Right lobe of liver (tissue), 6 donors: ENCODE measurements at regions not wholly inside any gene's neighbourhood (a gene's known extent, or its start where the extent isn't known, plus 50 kb on each side); places are given as distances from the start of the nearest gene placed in this dataset.

Source experiments
- ATAC-seq, 4 donors: fragments of 200-7000 bp; cut with Tn5 transposase; one replicate each; pipeline ENCODE4 v1.9.1; 2020; ENCODE audit warnings: mild to moderate bottlenecking in 4 of 4, moderate library complexity in 4 of 4
- DNase-seq, 3 donors: peaks; one replicate each; pipeline ENCODE4 v3.0.0-alpha.2; 2020
- H3K27ac ChIP-seq, 3 donors: fragments of 200-600 bp; one replicate each; pipeline ENCODE4 v1.8.0; 2022
- H3K27me3 ChIP-seq, 2 donors: fragments of 200-600 bp; one replicate each; pipeline ENCODE4 v1.8.0; 2022
- H3K36me3 ChIP-seq, 4 donors: fragments of 200-600 bp; sonication (generic) in 1 of 4; one replicate each; pipeline versions ENCODE4 v1.5.1 to v1.8.0; 2017 to 2022; ENCODE audit warnings: control low read depth in 1 of 4
- H3K4me1 ChIP-seq, 4 donors: fragments of 200-600 bp; sonication (generic) in 1 of 4; one replicate each; pipeline versions ENCODE4 v1.5.1 to v1.8.0; 2017 to 2022; ENCODE audit warnings: control low read depth in 1 of 4
- H3K4me3 ChIP-seq, 3 donors: fragments of 200-600 bp; one replicate each; pipeline ENCODE4 v1.8.0; 2022
- H3K9me3 ChIP-seq, 4 donors: fragments of 200-600 bp; sonication (generic) in 1 of 4; one replicate each; pipeline versions ENCODE4 v1.5.1 to v1.8.0; 2017 to 2022; ENCODE audit warnings: control low read depth in 1 of 4
- POLR2A ChIP-seq: fragments of 450-650 bp; IDR thresholded peaks from one replicate; pipeline ENCODE4 v1.6.1; 2017; ENCODE audit warnings: antibody characterized with exemption, mild to moderate bottlenecking
- WGBS: methylation state at CpG from one replicate; pipeline ENCODE4 v1.1.6; 2018; ENCODE audit warnings: low coverage, low lambda C conversion rate; ENCODE audit not compliant: insufficient coverage; ENCODE audit errors: missing lambda C conversion rate; 5-methylcytosine and 5-hydroxymethylcytosine counted together
- intact Hi-C, 2 donors: fragments of 100-400 bp; cut with DNase I; formaldehyde crosslinking; loops; one replicate each; pipeline versions ENCODE4 v1.11.2 to v1.14.1; 2022
- TF ChIP-seq, protein P1 (sequence below), 4 donors: fragments of 200-600 bp in 3 of 4; fragments of 450-650 bp in 1 of 4; IDR thresholded peaks; one replicate each; pipeline versions ENCODE4 v1.5.1 to v1.8.0; 2016 to 2022; ENCODE audit warnings: antibody characterized with exemption in 4 of 4, mild to moderate bottlenecking in 2 of 4
- donor health status: DM: no; HTN: yes; CAD: no.
- donor health status: DM: no; HTN: no; CAD: no.
- donor health status: DM: no; HTN: no; CAD: no.
- donor health status: DM: no; HTN: yes; CAD: no.
- donor health status: DM: no; HTN: yes; CAD: no.

DNA sequence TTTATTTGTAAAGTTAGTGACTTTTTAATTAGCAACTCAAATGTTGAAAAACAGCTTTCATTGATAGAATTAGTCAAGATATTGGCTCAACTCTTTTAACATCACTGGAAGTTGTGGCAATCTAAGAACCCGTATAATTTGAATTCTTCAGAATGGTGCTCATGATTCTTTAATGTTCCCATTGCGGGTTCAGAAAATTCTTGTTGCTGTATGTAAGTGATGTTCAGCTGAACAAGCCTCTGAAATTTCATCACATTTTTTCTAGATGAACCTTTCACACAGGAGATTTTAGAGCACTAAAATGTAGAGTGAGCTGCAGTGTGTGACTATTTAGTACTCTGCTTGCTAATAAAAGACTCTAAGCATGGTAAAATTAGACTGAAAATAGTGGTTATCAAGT lies 1317.7 kb downstream of the FSTL5 start:
- no peak for TF ChIP-seq POLR2A
- intact Hi-C loops: no loop called here
- DNase-seq (no peak), ATAC-seq (no peak)
- Histone ChIP-seq H3K27ac (no peak overlapping the region), H3K9me3 (no peaks in the 10 kb centered on the region), H3K36me3 (no peaks in the 10 kb centered on the region), H3K4me1 (no peaks in the 10 kb centered on the region), H3K27me3 (no peaks in the 10 kb centered on the region), H3K4me3 (no peak overlapping the region)
- WGBS: 68% methylated on average over 2 of the region's 2 CpGs

DNA sequence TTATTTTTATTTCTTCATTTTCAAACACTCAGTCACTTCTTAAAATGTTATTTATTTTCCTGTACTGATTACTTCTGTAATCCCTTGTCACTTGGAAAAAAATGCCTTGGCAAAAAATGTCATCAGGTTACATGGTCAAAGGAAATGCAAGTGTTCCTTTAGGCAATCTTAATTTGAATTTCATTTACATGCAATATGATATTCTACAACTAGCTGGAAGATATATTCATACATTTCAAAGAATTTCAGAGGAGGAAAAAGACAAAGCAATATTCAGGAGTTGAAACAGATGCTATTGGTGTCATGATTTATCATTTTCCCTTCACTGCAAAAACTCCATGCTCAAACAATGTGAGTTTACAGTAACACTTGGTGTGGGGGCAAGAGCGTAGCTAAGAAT lies 1316.6 kb downstream of the FSTL5 start:
- TF ChIP-seq, protein P1, sequence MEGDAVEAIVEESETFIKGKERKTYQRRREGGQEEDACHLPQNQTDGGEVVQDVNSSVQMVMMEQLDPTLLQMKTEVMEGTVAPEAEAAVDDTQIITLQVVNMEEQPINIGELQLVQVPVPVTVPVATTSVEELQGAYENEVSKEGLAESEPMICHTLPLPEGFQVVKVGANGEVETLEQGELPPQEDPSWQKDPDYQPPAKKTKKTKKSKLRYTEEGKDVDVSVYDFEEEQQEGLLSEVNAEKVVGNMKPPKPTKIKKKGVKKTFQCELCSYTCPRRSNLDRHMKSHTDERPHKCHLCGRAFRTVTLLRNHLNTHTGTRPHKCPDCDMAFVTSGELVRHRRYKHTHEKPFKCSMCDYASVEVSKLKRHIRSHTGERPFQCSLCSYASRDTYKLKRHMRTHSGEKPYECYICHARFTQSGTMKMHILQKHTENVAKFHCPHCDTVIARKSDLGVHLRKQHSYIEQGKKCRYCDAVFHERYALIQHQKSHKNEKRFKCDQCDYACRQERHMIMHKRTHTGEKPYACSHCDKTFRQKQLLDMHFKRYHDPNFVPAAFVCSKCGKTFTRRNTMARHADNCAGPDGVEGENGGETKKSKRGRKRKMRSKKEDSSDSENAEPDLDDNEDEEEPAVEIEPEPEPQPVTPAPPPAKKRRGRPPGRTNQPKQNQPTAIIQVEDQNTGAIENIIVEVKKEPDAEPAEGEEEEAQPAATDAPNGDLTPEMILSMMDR (IDR thresholded peaks at IDR 0.05): no peak
- no peak for TF ChIP-seq POLR2A
- DNase-seq: no peak
- no peak for ATAC-seq
- H3K4me1 ChIP-seq: no peaks in the 10 kb centered on the region
- intact Hi-C loops: no loop called here
- no peak overlapping the region for H3K4me3 ChIP-seq
- no peaks in the 10 kb centered on the region for H3K36me3 ChIP-seq
- 55% methylated on average over 1 of the region's 1 CpG for WGBS
- no peaks in the 10 kb centered on the region for H3K27me3 ChIP-seq
- no peak overlapping the region for H3K27ac ChIP-seq
- no peaks in the 10 kb centered on the region for H3K9me3 ChIP-seq

DNA sequence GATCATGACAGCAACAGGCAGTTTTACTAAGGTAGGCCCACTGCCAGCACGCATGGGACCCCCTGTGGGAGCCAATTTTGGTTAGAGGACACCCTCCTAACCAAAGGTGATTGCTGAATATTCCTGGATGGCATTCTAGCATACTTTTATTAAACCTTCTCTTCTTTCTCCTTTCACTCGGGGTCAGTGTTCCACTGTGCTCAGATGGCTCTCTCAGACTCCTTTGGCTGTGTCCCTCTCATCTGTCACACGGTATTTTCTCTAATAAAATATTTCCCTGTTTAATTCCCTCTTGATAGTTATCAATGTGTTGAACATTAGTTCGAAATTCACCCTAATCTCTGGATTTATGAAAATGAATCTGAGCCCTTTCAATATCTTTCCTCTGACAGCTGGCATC lies 1315.3 kb downstream of the FSTL5 start:
- no peak for DNase-seq
- Histone ChIP-seq H3K4me1 (no peaks in the 10 kb centered on the region), H3K4me3 (no peak overlapping the region), H3K27ac (no peak overlapping the region), H3K9me3 (no peaks in the 10 kb centered on the region), H3K27me3 (no peaks in the 10 kb centered on the region), H3K36me3 (no peaks in the 10 kb centered on the region)
- no peak for TF ChIP-seq POLR2A
- TF ChIP-seq, protein P1 (IDR thresholded peaks at IDR 0.05): no peak
- WGBS: 18% methylated on average over 3 of the region's 4 CpGs
- intact Hi-C loops: no loop called here
- ATAC-seq: no peak

DNA sequence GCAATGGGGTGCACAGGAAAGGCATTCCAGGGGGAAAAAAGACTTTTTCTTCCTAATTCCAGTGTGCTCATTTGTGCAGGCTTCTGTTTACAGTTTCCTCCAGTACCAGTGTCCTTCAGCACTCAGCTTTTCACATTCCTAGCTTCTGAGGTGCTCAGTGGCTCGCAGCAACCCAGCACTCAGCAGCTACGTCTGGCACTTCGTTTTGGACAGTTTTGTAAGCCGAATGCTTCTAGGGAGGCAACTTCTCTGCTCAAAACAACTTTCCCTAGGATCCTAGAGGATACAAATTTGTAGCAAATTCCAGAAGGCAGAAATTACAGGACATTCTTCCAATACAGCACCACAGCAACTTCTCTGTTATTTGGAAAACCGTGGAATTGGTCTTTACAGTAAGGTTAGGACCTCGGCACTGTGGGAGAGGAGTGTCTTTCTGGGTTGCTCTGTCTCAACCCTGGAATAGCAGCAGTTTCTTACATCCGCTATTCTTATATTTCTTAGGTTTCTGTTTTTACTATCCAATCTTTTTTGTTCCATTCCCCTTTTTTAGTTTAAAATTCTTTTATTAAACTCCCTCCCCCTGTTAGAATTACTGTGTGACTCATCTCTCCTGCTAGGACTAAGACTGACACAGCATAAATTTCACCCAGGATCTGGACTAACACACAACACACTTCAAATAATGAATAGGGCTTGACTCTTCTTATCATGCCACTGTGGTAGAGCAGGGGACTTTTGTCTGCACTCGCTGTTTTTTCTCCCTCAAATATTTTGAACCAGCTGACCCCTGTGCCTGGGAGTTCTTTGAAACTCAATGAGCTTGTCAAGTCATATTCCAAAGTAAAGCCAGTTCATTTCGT lies 1314.7 kb downstream of the FSTL5 start:
- TF ChIP-seq, protein P1 (IDR thresholded peaks at IDR 0.05): no peak
- TF ChIP-seq POLR2A: no peak
- intact Hi-C loops: no loop called here
- no peak overlapping the region for H3K4me3 ChIP-seq
- H3K4me1 ChIP-seq: no peaks in the 10 kb centered on the region
- no peaks in the 10 kb centered on the region for H3K27me3 ChIP-seq
- no peak for DNase-seq
- no peaks in the 10 kb centered on the region for H3K36me3 ChIP-seq
- no peaks in the 10 kb centered on the region for H3K9me3 ChIP-seq
- WGBS: 33% methylated on average over 9 of the region's 9 CpGs
- no peak overlapping the region for H3K27ac ChIP-seq
- no peak for ATAC-seq

DNA sequence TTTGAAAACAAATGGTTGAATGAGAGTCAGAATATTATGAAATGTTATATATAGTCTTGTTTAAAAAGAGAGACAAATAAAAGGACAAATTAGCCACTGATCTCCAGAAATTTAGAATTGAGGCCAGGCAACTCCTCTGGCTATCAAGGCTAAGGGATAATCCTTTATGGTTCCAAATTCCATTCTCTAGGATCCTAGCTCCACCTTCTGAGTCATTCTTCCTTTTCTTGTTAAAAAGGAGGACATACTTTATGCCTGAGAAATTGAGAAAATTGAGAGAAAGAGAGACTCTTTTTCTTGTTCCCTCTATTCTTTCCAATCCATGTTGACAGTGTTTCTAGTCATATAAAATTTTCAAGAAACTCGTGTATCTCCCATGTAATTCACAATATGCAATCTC lies 1299.5 kb downstream of the FSTL5 start:
- DNase-seq (no peak), ATAC-seq (no peak)
- TF ChIP-seq POLR2A: no peak
- TF ChIP-seq, protein P1 (IDR thresholded peaks at IDR 0.05): no peak
- Histone ChIP-seq H3K27me3 (no peaks in the 10 kb centered on the region), H3K27ac (no peak overlapping the region), H3K4me1 (no peaks in the 10 kb centered on the region), H3K36me3 (no peaks in the 10 kb centered on the region), H3K9me3 (no peaks in the 10 kb centered on the region), H3K4me3 (no peak overlapping the region)
- intact Hi-C loops: no loop called here
- WGBS: 15% methylated on average over 1 of the region's 1 CpG
